H9 (cell line): ENCODE measurements at regions not wholly inside any gene's neighbourhood (a gene's known extent, or its start where the extent isn't known, plus 50 kb on each side); places are given as distances from the start of the nearest gene placed in this dataset.

Experiments used
- DNase-seq: peaks from one replicate; pipeline ENCODE4 v3.0.0-alpha.2; 2017
- H2AFZ ChIP-seq: one replicate; pipeline ENCODE4 v1.6.1; 2013; ENCODE audit warnings: mild to moderate bottlenecking, low read length, control low read depth, moderate library complexity
- H2AK5ac ChIP-seq: 2 replicates; pipeline ENCODE4 v1.6.1; 2013; ENCODE audit warnings: low read length, control low read depth, mixed read lengths; ENCODE audit not compliant: insufficient read length
- H2BK120ac ChIP-seq: one replicate; pipeline ENCODE4 v1.6.1; 2013; ENCODE audit warnings: low read depth, mild to moderate bottlenecking, low read length, control low read depth, inconsistent platforms; ENCODE audit not compliant: poor library complexity, severe bottlenecking
- H2BK12ac ChIP-seq: 2 replicates; pipeline ENCODE4 v1.6.1; 2013; ENCODE audit warnings: low read length, control low read depth, mixed read lengths, low read depth; ENCODE audit not compliant: insufficient read length
- H2BK15ac ChIP-seq: 2 replicates; pipeline ENCODE4 v1.6.1; 2013; ENCODE audit warnings: low read depth, low read length, control low read depth
- H2BK20ac ChIP-seq: one replicate; pipeline ENCODE4 v1.6.1; 2013; ENCODE audit warnings: low read depth, mild to moderate bottlenecking, low read length, control low read depth, inconsistent platforms; ENCODE audit not compliant: poor library complexity, severe bottlenecking
- H2BK5ac ChIP-seq: 2 replicates; pipeline ENCODE4 v1.6.1; 2013; ENCODE audit warnings: low read length, control low read depth, mixed read lengths; ENCODE audit not compliant: insufficient read length
- H3K14ac ChIP-seq: 2 replicates; pipeline ENCODE4 v1.6.1; 2013; ENCODE audit warnings: low read length, control low read depth; ENCODE audit not compliant: insufficient read depth
- H3K18ac ChIP-seq: 2 replicates; pipeline ENCODE4 v1.6.1; 2013; ENCODE audit warnings: low read depth, mild to moderate bottlenecking, mixed read lengths, low read length, control low read depth; ENCODE audit not compliant: insufficient read length
- H3K23ac ChIP-seq: 2 replicates; pipeline ENCODE4 v1.6.1; 2013; ENCODE audit warnings: low read length, control low read depth, mixed read lengths, low read depth; ENCODE audit not compliant: insufficient read length
- H3K23me2 ChIP-seq: 2 replicates; pipeline ENCODE4 v1.6.1; 2013; ENCODE audit warnings: low read depth, mild to moderate bottlenecking, mixed read lengths, low read length, control low read depth; ENCODE audit not compliant: insufficient read length, poor library complexity, severe bottlenecking
- H3K27ac ChIP-seq: 2 replicates; pipeline ENCODE4 v1.5.1; 2013; ENCODE audit warnings: low read length, control low read depth, mixed read lengths, low read depth; ENCODE audit not compliant: insufficient read length
- H3K27me3 ChIP-seq: 2 replicates; pipeline ENCODE4 v1.6.1; 2013; ENCODE audit warnings: low read length, control low read depth, inconsistent platforms; ENCODE audit not compliant: insufficient read depth
- H3K4ac ChIP-seq: 2 replicates; pipeline ENCODE4 v1.6.1; 2013; ENCODE audit warnings: low read depth, mild to moderate bottlenecking, control low read depth, inconsistent platforms, low read length, moderate library complexity
- H3K4me1 ChIP-seq: 2 replicates; pipeline ENCODE4 v1.6.1; 2013; ENCODE audit warnings: low read length, control low read depth, inconsistent platforms; ENCODE audit not compliant: insufficient read depth
- H3K4me2 ChIP-seq: 2 replicates; pipeline ENCODE4 v1.6.1; 2013; ENCODE audit warnings: low read length, control low read depth, mixed read lengths; ENCODE audit not compliant: insufficient read length, insufficient read depth
- H3K56ac ChIP-seq: 2 replicates; pipeline ENCODE4 v1.6.1; 2013; ENCODE audit warnings: low read depth, mild to moderate bottlenecking, mixed read lengths, low read length, control low read depth; ENCODE audit not compliant: insufficient read length
- H3K79me1 ChIP-seq: 2 replicates; pipeline ENCODE4 v1.6.1; 2013; ENCODE audit warnings: low read depth, mild to moderate bottlenecking, moderate library complexity, low read length, control low read depth, inconsistent platforms; ENCODE audit not compliant: insufficient read depth, poor library complexity, severe bottlenecking
- H3K79me2 ChIP-seq: 2 replicates; pipeline ENCODE4 v1.6.1; 2013; ENCODE audit warnings: low read length, control low read depth, inconsistent platforms; ENCODE audit not compliant: insufficient read depth
- H3K9ac ChIP-seq: 2 replicates; pipeline ENCODE4 v1.6.1; 2013; ENCODE audit warnings: low read length, control low read depth, mixed read lengths; ENCODE audit not compliant: insufficient read length; ENCODE audit errors: extremely low read depth
- H3K9me3 ChIP-seq: one replicate; pipeline ENCODE4 v1.6.1; 2013; ENCODE audit warnings: low read depth, low read length, inconsistent platforms; ENCODE audit not compliant: control insufficient read depth
- H3T11ph ChIP-seq: one replicate; pipeline ENCODE4 v1.6.1; 2013; ENCODE audit warnings: mild to moderate bottlenecking, low read length, control low read depth, inconsistent platforms
- H4K20me1 ChIP-seq: one replicate; pipeline ENCODE4 v1.6.1; 2013; ENCODE audit not compliant: control insufficient read depth, insufficient read length, insufficient read depth
- H4K5ac ChIP-seq: 2 replicates; pipeline ENCODE4 v1.6.1; 2013; ENCODE audit warnings: low read depth, mild to moderate bottlenecking, mixed read lengths, low read length, control low read depth; ENCODE audit not compliant: insufficient read length
- H4K8ac ChIP-seq: replicated peaks from 2 replicates; pipeline ENCODE4 v1.6.1; 2013; ENCODE audit warnings: low read length, control low read depth, mixed read lengths, low read depth; ENCODE audit not compliant: insufficient read length
- H4K91ac ChIP-seq: 2 replicates; pipeline ENCODE4 v1.6.1; 2013; ENCODE audit warnings: low read depth, mild to moderate bottlenecking, moderate library complexity, mixed read lengths, low read length, control low read depth; ENCODE audit not compliant: insufficient read length
- H3K27ac Mint-ChIP-seq, 3 experiments: 2 replicates in 2 of 3; 3 replicates in 1 of 3; pipeline ENCODE4 v1.8.0; 2020 to 2021; ENCODE audit warnings: mixed read lengths in 3 of 3, mild to moderate bottlenecking in 1 of 3, moderate library complexity in 1 of 3
- H3K27me3 Mint-ChIP-seq: 2 replicates; pipeline ENCODE4 v1.8.0; 2021; ENCODE audit warnings: low read depth, mild to moderate bottlenecking, moderate library complexity, mixed read lengths
- H3K36me3 Mint-ChIP-seq, 3 experiments: 2 replicates in 2 of 3; 3 replicates in 1 of 3; pipeline ENCODE4 v1.8.0; 2020 to 2021; ENCODE audit warnings: low read depth in 3 of 3, mixed read lengths in 3 of 3; ENCODE audit not compliant: insufficient read depth in 1 of 3
- H3K4me1 Mint-ChIP-seq, 2 experiments: 2 replicates each; pipeline ENCODE4 v1.8.0; 2020; ENCODE audit warnings: mixed read lengths in 2 of 2
- H3K4me3 Mint-ChIP-seq, 2 experiments: 2 replicates in 1 of 2; 3 replicates in 1 of 2; pipeline ENCODE4 v1.8.0; 2020 to 2021; ENCODE audit warnings: mild to moderate bottlenecking in 2 of 2, mixed read lengths in 2 of 2, moderate library complexity in 1 of 2
- H3K9me3 Mint-ChIP-seq, 2 experiments: 2 replicates in 1 of 2; 3 replicates in 1 of 2; pipeline ENCODE4 v1.8.0; 2020; ENCODE audit warnings: mild to moderate bottlenecking in 2 of 2, mixed read lengths in 2 of 2, moderate library complexity in 1 of 2
- CTCF ChIP-seq: fragments of 200-600 bp; sonication (generic); conservative IDR thresholded peaks from 3 replicates; pipeline ENCODE4 v1.8.0; 2021; ENCODE audit warnings: antibody characterized with exemption, mild to moderate bottlenecking
- WGBS: extraction: QIAGEN DNeasy Blood & Tissue Kit; methylation state at CpG from one replicate; pipeline ENCODE4 v1.1.7; 2013; ENCODE audit warnings: missing lambda C conversion rate, low lambda C conversion rate, mixed read lengths; ENCODE audit not compliant: insufficient read length; ENCODE audit errors: extremely low coverage; 5-methylcytosine and 5-hydroxymethylcytosine counted together

GRCh38 chr21:26374817-26375216 lies 198.3 kb downstream of the CYYR1 start:
- Histone ChIP-seq H3K23me2 (no peaks in the 10 kb centered on the region), H3K23ac (no peak overlapping the region), H3K18ac (no peak overlapping the region), H2BK20ac (no peak overlapping the region), H3K27ac (no peak overlapping the region), H3T11ph (no peak overlapping the region), H4K91ac (no peak overlapping the region), H3K4me1 (no peaks in the 10 kb centered on the region), H2BK12ac (no peak overlapping the region), H2BK120ac (no peak overlapping the region), H2BK15ac (no peak overlapping the region), H3K79me2 (no peaks in the 10 kb centered on the region), H3K9ac (no peak overlapping the region), H4K5ac (no peak overlapping the region), H4K8ac (no peak overlapping the region), H3K9me3 (no peaks in the 10 kb centered on the region), H3K4ac (no peak overlapping the region), H2BK5ac (no peak overlapping the region), H4K20me1 (no peaks in the 10 kb centered on the region), H3K14ac (no peak overlapping the region), H2AK5ac (no peak overlapping the region), H3K4me2 (no peak overlapping the region), H3K56ac (no peak overlapping the region), H3K79me1 (no peaks in the 10 kb centered on the region), H2AFZ (no peak overlapping the region), H3K27me3 (no peaks in the 10 kb centered on the region)
- peaks cover 0 to 3% of the 10 kb centered on the region in 2 experiments; a peak in 1 of 5 replicates for H3K9me3 Mint-ChIP-seq
- no CpG with 5 or more reads among the region's 2 CpGs for WGBS
- no peak for TF ChIP-seq CTCF
- H3K36me3 Mint-ChIP-seq: no peaks in the 10 kb centered on the region
- H3K4me1 Mint-ChIP-seq: no peaks in the 10 kb centered on the region
- H3K27ac Mint-ChIP-seq: no peak overlapping the region
- DNase-seq: no peak
- no peaks in the 10 kb centered on the region for H3K27me3 Mint-ChIP-seq
- H3K4me3 Mint-ChIP-seq: no peak overlapping the region
